H1 (cell line): ENCODE measurements at regions not wholly inside any gene's neighbourhood (a gene's known extent, or its start where the extent isn't known, plus 50 kb on each side); places are given as distances from the start of the nearest gene placed in this dataset.

Source experiments
- EGR1 ChIP-seq: IDR thresholded peaks from 2 replicates; pipeline ENCODE4 v1.6.1; 2011; ENCODE audit warnings: low read depth, low read length, borderline replicate concordance
- GABPA ChIP-seq: IDR thresholded peaks from 2 replicates; pipeline ENCODE4 v1.6.1; 2011; ENCODE audit warnings: mild to moderate bottlenecking, low read length, moderate library complexity, borderline replicate concordance; ENCODE audit not compliant: insufficient read depth
- TF ChIP-seq, protein P1 (sequence below): fragments of 300-600 bp; sonication (generic); IDR thresholded peaks from 2 replicates; pipeline ENCODE4 v1.7.1; 2012; ENCODE audit warnings: low read length, moderate library complexity, mild to moderate bottlenecking, inconsistent platforms; ENCODE audit not compliant: insufficient replicate concordance
- TF ChIP-seq, protein P2 (sequence below): IDR thresholded peaks from 2 replicates; pipeline ENCODE4 v1.6.1; 2011; ENCODE audit warnings: low read length, improper control_type of control experiment

DNA sequence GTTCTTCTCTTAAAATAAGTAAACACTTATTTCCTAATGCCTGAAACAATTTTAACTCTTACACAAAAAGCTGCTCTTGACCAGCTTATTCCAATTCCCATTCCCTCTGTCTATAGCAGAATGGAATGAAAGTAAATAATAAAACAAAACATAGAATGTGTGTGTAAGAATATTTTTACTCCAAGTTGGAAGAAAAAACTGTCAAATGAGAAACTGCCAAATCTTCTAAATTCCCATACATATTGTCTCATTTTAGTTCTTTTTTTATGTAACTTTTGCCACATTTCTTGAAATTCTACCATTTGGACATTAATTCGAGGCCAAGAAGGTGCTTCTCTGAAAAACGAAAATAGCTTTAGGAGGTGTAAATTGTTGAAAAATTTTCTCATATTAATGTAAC, 477.1 kb downstream of the FAT4 start (continued):
- TF ChIP-seq, protein P1, sequence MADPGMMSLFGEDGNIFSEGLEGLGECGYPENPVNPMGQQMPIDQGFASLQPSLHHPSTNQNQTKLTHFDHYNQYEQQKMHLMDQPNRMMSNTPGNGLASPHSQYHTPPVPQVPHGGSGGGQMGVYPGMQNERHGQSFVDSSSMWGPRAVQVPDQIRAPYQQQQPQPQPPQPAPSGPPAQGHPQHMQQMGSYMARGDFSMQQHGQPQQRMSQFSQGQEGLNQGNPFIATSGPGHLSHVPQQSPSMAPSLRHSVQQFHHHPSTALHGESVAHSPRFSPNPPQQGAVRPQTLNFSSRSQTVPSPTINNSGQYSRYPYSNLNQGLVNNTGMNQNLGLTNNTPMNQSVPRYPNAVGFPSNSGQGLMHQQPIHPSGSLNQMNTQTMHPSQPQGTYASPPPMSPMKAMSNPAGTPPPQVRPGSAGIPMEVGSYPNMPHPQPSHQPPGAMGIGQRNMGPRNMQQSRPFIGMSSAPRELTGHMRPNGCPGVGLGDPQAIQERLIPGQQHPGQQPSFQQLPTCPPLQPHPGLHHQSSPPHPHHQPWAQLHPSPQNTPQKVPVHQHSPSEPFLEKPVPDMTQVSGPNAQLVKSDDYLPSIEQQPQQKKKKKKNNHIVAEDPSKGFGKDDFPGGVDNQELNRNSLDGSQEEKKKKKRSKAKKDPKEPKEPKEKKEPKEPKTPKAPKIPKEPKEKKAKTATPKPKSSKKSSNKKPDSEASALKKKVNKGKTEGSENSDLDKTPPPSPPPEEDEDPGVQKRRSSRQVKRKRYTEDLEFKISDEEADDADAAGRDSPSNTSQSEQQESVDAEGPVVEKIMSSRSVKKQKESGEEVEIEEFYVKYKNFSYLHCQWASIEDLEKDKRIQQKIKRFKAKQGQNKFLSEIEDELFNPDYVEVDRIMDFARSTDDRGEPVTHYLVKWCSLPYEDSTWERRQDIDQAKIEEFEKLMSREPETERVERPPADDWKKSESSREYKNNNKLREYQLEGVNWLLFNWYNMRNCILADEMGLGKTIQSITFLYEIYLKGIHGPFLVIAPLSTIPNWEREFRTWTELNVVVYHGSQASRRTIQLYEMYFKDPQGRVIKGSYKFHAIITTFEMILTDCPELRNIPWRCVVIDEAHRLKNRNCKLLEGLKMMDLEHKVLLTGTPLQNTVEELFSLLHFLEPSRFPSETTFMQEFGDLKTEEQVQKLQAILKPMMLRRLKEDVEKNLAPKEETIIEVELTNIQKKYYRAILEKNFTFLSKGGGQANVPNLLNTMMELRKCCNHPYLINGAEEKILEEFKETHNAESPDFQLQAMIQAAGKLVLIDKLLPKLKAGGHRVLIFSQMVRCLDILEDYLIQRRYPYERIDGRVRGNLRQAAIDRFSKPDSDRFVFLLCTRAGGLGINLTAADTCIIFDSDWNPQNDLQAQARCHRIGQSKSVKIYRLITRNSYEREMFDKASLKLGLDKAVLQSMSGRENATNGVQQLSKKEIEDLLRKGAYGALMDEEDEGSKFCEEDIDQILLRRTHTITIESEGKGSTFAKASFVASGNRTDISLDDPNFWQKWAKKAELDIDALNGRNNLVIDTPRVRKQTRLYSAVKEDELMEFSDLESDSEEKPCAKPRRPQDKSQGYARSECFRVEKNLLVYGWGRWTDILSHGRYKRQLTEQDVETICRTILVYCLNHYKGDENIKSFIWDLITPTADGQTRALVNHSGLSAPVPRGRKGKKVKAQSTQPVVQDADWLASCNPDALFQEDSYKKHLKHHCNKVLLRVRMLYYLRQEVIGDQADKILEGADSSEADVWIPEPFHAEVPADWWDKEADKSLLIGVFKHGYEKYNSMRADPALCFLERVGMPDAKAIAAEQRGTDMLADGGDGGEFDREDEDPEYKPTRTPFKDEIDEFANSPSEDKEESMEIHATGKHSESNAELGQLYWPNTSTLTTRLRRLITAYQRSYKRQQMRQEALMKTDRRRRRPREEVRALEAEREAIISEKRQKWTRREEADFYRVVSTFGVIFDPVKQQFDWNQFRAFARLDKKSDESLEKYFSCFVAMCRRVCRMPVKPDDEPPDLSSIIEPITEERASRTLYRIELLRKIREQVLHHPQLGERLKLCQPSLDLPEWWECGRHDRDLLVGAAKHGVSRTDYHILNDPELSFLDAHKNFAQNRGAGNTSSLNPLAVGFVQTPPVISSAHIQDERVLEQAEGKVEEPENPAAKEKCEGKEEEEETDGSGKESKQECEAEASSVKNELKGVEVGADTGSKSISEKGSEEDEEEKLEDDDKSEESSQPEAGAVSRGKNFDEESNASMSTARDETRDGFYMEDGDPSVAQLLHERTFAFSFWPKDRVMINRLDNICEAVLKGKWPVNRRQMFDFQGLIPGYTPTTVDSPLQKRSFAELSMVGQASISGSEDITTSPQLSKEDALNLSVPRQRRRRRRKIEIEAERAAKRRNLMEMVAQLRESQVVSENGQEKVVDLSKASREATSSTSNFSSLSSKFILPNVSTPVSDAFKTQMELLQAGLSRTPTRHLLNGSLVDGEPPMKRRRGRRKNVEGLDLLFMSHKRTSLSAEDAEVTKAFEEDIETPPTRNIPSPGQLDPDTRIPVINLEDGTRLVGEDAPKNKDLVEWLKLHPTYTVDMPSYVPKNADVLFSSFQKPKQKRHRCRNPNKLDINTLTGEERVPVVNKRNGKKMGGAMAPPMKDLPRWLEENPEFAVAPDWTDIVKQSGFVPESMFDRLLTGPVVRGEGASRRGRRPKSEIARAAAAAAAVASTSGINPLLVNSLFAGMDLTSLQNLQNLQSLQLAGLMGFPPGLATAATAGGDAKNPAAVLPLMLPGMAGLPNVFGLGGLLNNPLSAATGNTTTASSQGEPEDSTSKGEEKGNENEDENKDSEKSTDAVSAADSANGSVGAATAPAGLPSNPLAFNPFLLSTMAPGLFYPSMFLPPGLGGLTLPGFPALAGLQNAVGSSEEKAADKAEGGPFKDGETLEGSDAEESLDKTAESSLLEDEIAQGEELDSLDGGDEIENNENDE, result no peak
- TF ChIP-seq, protein P2, sequence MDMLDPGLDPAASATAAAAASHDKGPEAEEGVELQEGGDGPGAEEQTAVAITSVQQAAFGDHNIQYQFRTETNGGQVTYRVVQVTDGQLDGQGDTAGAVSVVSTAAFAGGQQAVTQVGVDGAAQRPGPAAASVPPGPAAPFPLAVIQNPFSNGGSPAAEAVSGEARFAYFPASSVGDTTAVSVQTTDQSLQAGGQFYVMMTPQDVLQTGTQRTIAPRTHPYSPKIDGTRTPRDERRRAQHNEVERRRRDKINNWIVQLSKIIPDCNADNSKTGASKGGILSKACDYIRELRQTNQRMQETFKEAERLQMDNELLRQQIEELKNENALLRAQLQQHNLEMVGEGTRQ, result no peak
- TF ChIP-seq EGR1 (no peak), GABPA (no peak)
